EL (cell line): ENCODE measurements at regions not wholly inside any gene's neighbourhood (a gene's known extent, or its start where the extent isn't known, plus 50 kb on each side); places are given as distances from the start of the nearest gene placed in this dataset.
"Not testable (repeated sequence)": the region's sequence is repeated elsewhere in the genome, so short reads cannot be mapped to it uniquely, and the experiment has no call there.

ENCODE experiments used
- DNase-seq: peaks from one replicate; pipeline ENCODE4 v3.0.0-alpha.2; 2016

GRCh38 chr4:137393044-137393443 lies 139.2 kb downstream of the PCDH18 start:
- DNase-seq = no peak

- DNase-seq = peak; percentile 57
Observed at GRCh38 chr4:137390707-137391106, 141.6 kb downstream of the PCDH18 start.

- DNase-seq = peak; percentile 25
Observed at GRCh38 chr4:137389911-137390520, 142.3 kb downstream of the PCDH18 start.

- DNase-seq = peak; percentile 65
Observed at GRCh38 chr4:137387924-137388323, 144.4 kb downstream of the PCDH18 start.

GRCh38 chr4:137384476-137384875 lies 147.8 kb downstream of the PCDH18 start:
- no peak for DNase-seq

GRCh38 chr4:137378821-137379220 lies 153.5 kb downstream of the PCDH18 start:
- DNase-seq = no peak

GRCh38 chr4:137378393-137378792 lies 153.9 kb downstream of the PCDH18 start:
- DNase-seq = no peak

GRCh38 chr4:137376312-137376711 lies 156.0 kb downstream of the PCDH18 start:
- no peak for DNase-seq

- DNase-seq = no peak
Observed at GRCh38 chr4:137375111-137375850, 157.0 kb downstream of the PCDH18 start.

GRCh38 chr4:137370679-137371078 lies 161.6 kb downstream of the PCDH18 start:
- DNase-seq = no peak

- DNase-seq = peak; percentile 80
Observed at GRCh38 chr4:137370206-137370633, 162.1 kb downstream of the PCDH18 start.

GRCh38 chr4:137367620-137368019 lies 164.7 kb downstream of the PCDH18 start:
- DNase-seq = peak; percentile 74

GRCh38 chr4:137363496-137363895 lies 168.8 kb downstream of the PCDH18 start:
- no peak for DNase-seq

GRCh38 chr4:137361756-137362470 lies 170.4 kb downstream of the PCDH18 start:
- DNase-seq = no peak

- no peak for DNase-seq
Observed at GRCh38 chr4:137360761-137361160, 171.5 kb downstream of the PCDH18 start.

GRCh38 chr4:137359691-137360315 lies 172.5 kb downstream of the PCDH18 start:
- DNase-seq = no peak

GRCh38 chr4:137354562-137354961 lies 177.7 kb downstream of the PCDH18 start:
- DNase-seq = not testable (repeated sequence)

- DNase-seq = no peak
Observed at GRCh38 chr4:137347371-137347770, 184.9 kb downstream of the PCDH18 start.

- no peak for DNase-seq
Observed at GRCh38 chr4:137345597-137345996, 186.7 kb downstream of the PCDH18 start.

- DNase-seq = peak; percentile 6
Observed at GRCh38 chr4:137343221-137343620, 189.1 kb downstream of the PCDH18 start.

GRCh38 chr4:137333031-137333430 lies 199.3 kb downstream of the PCDH18 start:
- no peak for DNase-seq

GRCh38 chr4:137312257-137312656 lies 220.0 kb downstream of the PCDH18 start:
- DNase-seq = peak; percentile 55
